Fibroblast of peridontal ligament (primary cell): ENCODE measurements at regions not wholly inside any gene's neighbourhood (a gene's known extent, or its start where the extent isn't known, plus 50 kb on each side); places are given as distances from the start of the nearest gene placed in this dataset.

Experiments
- DNase-seq: peaks from one replicate; pipeline ENCODE4 v3.0.0-alpha.2; 2010; ENCODE audit errors: extremely low read depth

DNA sequence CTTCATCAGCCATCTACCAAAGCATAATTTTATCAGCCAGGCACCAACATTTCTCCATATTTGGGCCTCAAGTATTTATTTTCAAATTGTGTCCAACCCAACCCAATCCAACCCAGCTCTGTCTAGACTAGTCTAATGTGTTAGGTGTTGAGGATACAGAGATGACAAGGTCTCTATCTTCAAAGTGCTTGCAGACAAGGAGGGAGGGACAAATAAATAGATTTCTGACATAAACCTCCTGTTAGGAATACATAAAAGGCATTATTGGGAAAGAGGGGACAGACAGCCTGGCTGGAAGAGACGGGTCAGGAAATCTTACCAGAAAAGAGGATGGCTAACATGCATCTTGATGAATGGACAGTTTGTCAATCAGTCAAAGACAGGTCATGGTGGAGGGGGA is 115.4 kb upstream of the RPS6KA3 start:
- no peak for DNase-seq

DNA sequence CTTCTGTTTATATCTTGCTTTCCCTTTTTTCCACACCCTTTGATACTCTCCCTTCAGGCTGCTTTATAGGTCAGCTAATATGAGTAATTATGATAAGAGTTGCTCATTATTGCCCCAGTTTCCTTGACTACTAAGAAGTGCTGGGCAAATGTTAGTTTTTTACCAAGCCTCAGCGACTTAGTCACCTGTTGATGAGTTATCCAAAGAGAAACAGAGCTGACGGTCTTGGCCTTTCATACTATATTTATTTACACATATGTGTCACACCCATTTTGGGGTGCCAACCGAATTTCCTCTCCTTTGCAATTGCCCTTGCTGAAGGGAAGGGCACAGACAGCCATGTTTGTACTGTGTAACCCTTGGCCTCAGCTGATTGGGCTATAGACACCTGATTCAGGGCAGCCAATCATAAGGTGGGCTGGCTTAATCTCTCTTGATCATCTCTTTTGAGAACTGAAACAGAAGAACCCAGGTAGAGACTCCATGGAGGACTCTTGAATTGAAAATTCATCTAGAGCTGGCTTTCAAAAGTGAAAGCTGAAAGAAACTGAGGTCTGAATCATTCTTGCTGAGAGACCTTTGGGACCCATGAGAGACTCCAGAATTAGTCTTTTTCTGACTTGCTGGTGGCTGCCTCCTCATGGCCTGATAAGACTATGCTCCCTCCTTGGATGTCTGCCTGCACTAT is 111.7 kb upstream of the RPS6KA3 start:
- DNase-seq, result no peak

DNA sequence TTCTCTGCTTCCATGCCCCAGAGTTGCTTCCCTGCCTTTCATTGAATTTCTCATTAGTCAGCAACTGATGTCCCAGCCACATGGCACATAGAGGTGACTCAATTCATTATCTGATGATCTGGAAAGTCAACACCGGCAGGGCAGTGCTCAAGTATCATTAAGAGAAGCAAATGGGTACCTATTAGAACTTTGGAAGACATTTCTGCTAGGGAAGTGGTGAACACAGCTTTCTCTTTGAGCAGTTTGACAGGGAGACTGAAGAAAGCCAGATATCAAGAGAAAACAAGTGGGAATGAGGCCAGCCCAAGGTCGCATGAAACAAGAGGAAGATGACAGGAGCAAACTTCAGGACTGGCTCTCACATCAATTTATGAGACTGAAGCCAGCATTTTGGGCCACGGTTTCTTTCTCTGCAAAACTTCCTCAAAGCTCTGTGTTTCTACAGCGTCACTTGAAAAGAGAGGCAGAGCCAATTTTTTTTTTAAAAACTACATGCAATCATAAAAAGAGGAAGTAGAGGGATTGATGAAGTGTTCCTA is 108.3 kb upstream of the RPS6KA3 start:
- no peak for DNase-seq

DNA sequence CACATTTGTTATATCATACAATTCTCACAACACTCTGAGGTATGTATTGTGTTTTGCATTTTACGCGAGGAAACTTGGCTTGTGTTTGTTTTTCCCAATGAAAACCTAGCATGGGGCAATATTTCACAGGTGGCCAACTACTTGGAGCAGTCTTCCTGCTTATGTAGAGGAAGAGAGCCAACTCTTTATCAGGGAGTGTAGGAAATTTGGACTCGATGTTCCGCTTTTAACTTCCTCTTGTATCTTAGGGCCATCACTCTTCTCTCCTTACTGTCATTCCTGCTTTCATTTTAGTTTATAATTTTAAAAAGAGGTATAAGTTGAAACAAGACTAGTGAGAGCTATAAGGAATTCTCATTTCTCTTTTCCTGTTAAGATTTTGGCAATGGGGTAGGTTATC is 107.7 kb upstream of the RPS6KA3 start:
- no peak for DNase-seq

DNA sequence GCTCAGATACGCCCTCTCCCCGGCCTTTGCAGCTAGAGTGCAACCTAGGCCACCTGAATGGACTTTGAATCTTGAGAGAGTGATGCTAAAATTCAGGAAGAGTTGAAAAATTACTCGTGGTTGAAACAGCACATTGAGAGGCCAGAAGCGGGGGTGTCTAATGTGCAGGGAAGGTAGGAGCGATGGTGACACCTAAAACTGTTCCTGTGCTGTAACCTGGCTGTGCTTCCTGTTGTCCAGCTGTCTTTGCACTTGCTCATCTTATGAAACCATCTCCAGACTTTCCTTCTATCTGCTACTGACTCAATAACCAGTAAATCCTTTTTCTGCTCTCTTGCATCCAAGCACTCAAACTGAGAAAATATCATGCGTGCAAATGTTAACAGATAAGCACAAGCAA is 106.4 kb upstream of the RPS6KA3 start:
- DNase-seq, result no peak

DNA sequence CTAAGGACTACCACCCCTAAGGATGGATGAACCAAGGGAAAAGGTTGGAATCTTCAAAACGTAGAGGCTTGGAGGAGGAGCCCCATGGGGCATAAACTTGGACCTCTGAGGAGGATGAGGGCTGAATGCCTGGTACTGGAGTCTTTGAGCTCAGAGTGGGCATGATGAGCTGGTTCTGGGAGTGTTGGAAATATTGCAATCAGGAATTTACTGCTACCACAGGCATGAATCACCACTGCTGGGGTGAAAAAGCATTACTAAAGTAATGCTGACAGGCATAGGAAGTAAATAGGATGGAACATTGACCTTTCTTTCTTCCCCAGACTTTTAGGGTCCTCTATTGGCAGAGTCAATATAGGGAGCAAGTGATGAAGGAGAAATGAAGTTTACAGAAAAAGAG is 105.8 kb upstream of the RPS6KA3 start:
- DNase-seq, result peak; percentile 61

DNA sequence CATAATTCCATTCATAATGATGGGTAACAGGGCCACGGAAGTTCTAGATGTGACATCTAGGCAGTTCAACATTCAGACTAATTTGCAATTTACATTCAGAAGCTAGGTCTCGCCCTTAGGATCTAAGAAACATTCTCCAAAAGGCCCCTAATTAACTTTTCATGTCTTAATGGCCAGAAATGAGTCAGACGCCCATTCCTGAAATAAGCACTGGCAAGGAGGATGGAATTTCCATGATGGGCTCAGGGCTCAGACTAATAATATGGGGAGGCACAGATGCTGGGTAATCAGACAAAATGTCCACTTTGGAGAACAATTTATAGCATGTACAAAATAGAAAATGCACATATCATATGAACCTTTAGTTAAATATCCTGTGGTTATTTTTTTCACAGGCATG is 102.8 kb upstream of the RPS6KA3 start:
- no peak for DNase-seq

DNA sequence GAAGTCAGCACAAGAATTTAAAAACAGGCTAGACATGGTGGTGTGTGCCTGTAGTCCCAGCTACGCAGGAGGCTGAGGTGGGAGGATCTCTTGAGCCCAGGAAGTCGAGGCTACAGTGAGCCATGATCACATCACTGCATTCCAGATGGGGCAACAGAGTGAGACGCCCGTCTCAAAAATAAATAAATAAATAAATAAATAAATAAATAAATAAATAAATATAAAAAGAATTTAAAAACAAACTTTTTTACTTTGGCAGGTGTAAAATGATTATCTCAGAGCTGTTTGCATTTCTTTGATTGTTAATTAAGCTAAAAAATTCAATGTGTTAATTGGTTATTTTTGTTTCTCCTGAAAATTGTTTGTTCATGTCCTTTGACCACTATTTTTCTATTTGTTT is 97.5 kb upstream of the RPS6KA3 start:
- no peak for DNase-seq

DNA sequence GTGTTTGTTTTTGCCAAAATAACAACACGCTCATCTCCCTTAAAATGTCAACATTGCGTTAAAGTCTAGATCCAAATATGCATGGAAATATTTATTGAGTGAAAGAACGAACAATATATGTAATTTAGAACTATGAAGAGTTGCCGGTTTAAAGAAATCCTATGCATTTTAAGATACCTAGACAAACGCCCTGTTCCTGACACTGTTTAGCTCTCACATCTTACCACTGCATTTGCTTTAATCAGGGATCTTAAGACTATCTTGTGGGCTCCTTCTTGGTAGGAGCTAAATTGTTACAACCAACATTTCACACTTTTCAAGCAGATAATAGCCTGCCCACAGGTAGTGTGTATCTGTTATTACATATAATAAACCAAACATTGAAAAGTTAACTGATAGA is 96.6 kb upstream of the RPS6KA3 start:
- DNase-seq, result no peak

DNA sequence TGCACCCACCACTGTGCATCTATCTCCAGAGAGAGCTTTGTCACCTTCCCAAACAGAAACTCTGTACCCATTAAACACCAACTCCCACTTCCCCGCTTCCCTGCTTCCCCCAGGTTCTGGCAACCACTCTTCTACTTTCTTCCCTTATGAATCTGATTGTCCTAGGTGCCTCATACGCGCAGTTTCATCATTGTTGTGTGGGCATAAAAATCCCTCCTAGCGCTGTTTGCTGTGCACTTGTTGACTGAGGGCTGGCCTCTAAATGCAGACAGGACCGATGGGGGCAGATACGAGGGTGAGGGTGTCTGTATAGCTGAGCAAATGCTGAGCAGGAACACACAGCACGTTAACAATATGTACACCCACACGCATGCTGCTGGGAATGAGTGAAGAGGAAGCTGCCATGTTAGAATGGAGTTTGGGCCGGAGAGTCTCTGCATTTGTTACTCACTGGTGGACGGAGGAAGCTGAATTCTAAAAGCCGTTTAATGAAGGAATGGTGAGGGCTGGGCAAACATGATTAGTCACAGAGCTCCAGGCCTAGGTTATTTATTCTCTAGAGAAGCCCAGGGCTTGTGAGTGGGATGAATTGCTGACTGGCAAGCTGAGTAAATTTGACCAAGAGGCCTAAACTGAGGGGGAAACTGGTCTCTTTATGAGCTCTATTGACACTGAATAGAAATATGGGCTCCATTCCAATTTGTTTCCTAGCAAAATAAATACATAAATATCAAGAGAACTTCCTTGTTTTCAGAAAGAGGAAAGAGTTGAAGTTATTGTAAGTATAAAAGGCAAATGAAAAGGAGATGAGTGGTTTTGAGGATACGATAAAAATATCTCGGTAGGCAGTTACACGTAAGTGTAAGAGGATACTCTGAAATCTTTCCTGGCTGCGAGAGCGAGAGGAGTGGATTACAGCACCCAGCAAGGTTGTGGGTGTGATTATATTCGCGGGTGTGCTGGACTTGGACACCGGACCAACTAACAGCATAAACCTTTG is 95.9 kb upstream of the RPS6KA3 start:
- peak; percentile 67 for DNase-seq

DNA sequence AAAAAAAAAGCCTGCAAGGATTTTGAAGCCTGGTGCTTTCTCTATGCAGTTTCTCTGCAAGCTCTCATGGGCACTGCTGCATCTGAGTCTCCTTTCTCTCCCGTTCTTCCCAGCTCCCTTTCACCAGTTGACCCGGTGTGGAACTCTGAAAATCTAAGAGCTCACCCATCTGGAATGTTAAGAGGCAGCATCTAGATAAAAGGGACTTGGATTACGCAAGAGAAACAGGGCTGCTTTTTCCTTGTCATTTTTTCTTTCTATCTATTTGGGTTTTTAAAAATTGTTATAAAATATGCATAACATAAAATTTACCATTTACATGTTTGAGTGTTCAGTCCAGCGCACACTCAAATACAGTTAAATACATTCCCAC is 95.2 kb upstream of the RPS6KA3 start:
- peak; percentile 67 for DNase-seq

DNA sequence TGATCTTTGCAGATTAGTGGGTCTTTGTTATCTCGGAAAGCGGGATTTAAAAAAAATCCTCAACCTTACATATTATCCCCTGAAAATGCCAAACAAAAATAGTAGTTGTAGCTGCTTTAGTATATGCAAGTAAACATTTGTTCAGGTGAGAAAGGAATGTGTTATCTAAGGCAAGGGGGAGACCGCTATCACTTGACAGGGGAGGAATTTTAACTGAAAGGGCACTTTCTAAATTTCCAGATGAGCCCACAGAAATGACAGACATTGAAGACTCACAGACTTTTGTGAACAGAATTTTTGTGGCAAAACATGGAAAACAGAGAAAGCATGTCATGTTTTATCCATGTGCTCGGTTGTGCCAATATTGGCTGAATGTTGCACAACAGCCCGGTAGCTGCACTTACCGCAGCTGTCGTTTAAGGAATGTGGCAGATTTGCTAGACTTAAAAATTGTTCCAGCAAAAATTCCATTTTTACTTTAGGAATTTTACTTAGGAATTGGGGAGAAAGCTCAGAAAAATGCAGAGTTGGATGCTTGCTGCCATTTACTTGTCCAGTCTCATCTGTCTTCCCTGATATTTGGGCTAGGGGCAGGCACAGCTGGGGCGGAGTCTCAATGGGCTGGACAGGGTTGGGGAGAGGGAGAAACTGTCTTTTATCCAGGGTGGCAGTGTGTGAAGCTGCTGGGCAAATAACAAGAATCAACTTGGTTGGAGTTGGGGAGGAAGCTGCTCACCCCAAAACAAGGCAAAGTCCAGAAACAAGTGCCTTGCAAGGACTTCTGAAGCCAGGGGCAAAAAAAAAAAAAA is 94.6 kb upstream of the RPS6KA3 start:
- DNase-seq, result peak; percentile 44

DNA sequence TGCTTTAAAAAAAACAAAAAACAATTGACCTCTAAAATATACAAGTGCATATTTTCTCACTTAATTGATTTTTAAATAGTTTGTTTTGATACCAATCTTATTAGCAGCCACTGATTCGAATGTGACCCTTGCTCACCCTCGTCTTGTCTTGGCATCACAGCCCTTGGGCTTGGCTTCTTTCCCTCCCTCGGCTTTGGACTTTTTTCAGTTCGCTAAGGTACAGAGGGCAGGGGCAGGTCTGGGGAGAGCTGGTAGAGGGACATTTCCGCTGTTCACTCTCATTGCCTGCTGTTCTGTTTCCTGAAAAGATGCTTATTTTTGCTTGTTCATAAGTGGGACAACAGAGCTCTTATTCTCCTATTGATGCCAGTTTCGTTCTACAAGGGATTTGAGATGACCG is 88.5 kb upstream of the RPS6KA3 start:
- DNase-seq, result no peak

DNA sequence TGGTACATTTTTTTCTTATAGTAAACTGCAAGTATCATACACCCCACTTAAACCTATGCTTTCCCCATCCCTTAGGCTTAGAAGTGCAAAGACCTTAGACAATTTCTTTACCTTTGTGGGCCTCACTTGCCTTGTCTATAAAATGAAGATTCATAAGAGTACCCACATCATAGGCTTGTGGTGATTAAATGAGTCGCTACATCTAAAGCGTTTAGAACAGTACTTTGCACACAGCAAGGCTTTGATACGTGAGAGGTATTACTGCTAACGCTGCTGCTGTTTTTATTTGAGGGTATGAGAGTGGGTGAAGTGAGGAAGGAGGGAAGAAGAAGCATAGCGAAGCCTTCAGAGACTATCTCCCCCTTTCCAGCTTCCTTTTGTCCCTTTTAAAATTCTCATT is 87.8 kb upstream of the RPS6KA3 start:
- no peak for DNase-seq

DNA sequence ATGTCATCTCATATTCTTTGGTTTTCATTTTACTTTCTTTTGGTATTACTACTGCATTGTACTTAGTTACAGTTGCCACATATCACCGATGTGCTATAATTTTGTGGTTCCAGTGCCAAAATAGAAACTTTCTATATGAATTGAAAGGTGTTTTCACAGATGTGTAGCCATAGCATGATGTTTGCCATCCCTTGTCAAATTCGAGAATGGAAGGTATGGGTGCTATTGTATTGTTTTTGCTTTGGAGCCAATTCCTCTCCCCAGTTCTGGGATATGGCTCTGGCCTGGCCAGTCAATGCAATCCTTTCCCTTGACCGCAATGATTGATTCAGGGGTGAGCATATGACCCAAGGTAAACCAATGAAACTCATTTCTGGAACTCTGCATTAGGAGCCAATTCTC is 86.2 kb upstream of the RPS6KA3 start:
- no peak for DNase-seq

DNA sequence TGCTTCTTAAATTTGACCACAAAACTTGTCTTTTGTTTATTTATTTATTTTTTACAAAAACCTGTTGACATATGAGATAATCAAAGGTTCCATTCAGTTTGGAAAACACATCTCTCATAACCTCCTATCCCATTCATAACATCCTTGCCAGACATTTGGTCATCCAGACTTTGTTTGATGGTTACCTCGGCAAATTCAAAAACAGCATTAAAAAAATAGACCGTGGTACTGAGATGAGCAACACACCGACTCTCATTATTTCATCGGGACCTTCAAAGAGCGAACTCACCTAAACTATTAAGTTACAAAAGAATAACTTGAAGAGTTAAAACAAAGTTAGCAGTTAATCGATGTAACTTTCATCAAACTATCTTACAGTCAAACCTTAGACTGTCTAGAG is 85.8 kb upstream of the RPS6KA3 start:
- no peak for DNase-seq

DNA sequence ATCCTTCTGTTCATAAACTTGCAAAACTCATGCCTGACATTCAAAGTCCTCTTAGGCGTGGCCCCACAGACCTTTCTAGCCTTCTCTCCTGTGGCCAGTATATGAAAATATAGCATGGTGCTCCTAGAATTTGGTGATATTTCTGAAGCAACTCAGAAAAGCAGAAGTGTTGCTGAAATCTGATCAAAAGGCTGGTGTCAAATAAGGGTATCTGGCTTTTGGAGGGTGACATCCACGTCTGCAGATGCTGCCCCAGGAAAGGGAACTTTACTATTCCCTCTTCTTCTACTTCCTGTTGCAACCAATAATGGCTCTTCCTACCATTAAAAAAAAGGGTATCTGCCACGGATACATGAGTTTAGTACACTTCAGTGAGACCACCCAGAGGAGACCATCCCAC is 83.9 kb upstream of the RPS6KA3 start:
- no peak for DNase-seq

DNA sequence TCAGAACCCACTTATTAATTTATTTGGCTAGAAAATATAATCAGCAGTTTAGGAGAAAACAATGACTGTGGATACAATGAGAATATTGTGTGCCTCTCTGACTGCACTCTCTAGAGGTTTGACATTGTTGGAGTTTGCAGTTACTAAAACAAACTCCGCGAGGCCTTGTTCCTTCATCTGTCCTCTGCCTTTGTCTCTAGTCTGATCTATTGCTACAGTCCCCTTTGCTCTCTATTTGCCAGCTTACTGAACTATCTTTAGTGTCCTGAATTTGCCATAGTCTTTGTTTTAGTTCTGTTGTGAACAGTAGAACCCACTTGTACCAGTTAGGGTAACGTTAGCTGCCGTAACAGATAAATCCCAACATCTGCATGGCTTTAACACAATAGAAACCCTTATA is 81.4 kb upstream of the RPS6KA3 start:
- DNase-seq, result no peak

DNA sequence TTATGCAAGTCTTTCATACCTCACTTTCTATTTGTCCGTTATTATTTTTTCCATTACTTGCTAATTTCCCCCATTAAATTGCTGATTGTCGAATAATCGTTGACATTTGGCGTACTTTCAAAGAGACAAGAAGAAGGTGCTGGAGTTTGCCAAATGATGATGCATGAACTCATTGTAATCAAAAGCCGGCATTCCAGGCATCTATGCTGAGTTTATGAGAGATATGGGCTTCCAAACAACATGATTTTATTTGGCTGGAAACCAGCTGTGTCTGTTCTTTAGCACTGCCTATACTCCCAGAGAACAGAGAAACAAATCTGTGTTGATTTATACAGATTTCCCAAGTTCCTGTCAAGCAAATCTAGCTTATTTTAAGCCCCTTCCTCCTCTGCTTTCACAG is 80.8 kb upstream of the RPS6KA3 start:
- DNase-seq, result peak; percentile 54

DNA sequence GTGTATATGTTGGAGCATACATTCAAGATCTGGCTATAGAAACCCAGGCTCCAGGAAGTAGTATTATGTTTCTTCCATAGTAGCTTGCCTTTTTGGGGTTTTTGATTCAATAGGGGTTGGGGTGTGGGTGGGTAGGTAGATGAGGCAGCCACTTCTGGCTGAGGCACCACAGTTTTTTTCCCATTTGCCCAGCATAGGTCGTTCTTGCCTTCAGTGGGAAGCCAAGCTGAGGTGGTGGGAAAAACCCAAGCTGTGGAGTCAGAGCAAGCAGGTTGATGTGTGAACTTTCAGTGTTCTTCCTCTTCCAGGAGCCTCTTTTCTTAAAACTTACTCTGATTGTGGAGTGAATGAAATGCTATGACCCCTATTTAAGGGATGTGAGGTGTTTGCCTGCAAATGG is 67.0 kb upstream of the RPS6KA3 start:
- no peak for DNase-seq

DNA sequence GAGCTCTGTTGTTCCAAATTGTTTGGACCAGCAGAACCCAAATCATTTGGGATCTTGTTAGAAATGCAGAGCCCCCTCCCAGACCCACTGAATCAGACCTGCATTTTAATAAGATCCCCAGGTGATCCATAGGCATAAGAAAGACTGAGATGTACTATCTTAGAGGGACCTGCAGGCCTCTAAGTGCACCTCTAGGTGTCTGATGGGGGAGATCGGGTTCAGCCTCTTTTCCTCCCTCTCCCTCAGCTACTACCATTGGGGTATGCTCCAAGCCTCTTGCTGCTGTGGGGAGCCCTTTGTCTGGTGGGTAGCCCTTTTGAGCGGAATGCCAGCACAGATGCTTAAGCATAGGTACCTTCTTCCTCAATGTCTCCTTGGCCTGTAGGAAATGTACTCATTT is 63.8 kb upstream of the RPS6KA3 start:
- DNase-seq, result no peak

DNA sequence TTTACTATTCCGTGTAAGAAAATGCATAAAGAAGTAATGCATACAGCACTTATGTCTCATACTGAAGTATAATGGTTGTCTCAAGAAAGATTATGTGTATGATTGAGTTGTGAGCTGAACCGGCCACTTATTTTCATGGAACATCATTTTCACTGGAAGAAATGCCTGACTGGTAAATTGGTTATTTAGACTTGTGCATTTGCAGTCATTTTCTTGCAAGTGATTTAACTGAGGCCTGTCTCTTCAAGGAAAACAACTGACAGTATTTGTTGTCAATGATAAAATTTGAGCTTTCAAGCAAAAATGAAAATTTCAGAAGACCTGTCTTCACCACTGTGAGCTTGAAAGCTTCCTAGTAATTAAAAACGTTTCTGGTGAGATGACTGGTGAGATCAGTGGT is 62.7 kb upstream of the RPS6KA3 start:
- DNase-seq, result no peak
